ENCODE measurements at regions not wholly inside any gene's neighbourhood (a gene's known extent, or its start where the extent isn't known, plus 50 kb on each side); places are given as distances from the start of the nearest gene placed in this dataset.
A peak's percentile ranks its signal among the peaks of the same experiment; 100 is the strongest.

- intact Hi-C loops (cut with DNase I) = no loop called here
- DNase-seq = no peak
Observed at GRCh38 chrX:30414144-30414543, 105.0 kb upstream of the NR0B1 start.

GRCh38 chrX:30402366-30402765 is 93.2 kb upstream of the NR0B1 start:
- intact Hi-C loops (cut with DNase I) = no loop called here
- no peak for DNase-seq

- intact Hi-C loops (cut with DNase I) = no loop called here
- no peak for DNase-seq
Observed at GRCh38 chrX:30388325-30388724, 79.1 kb upstream of the NR0B1 start.

DNA sequence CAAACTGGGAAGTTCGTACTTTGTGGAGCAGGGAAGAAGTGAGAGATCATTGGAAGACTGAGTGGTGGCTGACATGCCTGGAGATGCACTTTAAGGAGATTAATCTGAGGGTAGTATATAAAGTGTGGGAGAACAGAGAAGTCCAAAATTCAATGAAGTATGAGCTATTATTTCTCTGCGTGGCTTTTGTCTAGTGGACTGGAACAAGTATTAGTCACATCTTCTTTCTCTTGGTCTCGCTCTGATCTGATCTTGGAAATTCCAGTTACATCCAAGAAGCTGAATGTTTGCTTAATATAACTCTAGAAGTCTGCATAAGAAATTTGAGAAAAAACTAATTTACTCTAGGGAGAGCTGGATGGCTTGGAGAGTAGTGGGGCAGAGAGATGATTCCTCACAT is 64.8 kb upstream of the NR0B1 start:
- intact Hi-C loops (cut with DNase I) = no loop called here
- DNase-seq = no peak

DNA sequence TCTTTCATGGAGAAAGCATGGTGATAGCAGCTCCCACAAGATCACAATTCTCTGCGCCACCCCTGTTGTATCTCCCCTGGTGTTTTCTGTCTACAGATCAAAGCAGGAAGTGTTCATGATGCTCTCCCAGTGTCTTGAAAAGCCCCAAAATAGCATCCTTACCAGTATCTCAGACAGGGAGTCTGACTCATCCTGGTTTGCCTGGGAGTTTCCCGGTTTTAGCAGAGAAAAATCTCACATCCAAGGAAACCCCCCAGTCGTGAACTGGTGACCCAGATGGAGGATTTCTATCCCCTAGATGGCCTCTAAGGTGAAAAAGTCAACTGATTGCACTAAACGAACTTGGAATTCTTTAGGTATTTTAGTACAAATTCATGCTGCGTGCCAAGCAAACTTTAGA is 64.3 kb upstream of the NR0B1 start:
- intact Hi-C loops (cut with DNase I) = no loop called here
- DNase-seq = peak in 7 of 42 donors; percentile 1 to 34 (median 16)

DNA sequence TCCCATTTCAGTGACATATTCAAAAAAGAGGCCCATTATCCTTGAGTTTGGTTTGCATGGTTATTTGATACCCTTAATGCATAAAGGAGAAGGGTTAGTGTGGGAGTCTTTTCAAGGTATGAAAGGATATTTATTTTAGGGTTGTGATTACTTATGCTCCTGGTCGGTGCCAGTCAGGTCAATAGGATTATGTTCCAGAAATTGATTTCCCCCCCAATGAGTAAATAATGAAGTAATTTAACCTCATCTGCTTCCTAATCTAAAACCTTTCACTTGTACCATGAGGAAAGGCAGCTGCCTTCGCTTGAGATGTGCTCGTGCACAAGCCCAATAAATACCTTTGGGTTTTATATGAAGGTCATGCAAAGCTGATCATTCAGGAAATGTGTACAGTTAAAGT is 55.0 kb upstream of the NR0B1 start:
- no peak for DNase-seq
- intact Hi-C loops (cut with DNase I) = no loop called here

Data from head of caudate nucleus (tissue), 42 donors.